NCI-H2171 (cell line): ENCODE measurements at regions not wholly inside any gene's neighbourhood (a gene's known extent, or its start where the extent isn't known, plus 50 kb on each side); places are given as distances from the start of the nearest gene placed in this dataset.
"Not testable (repeated sequence)": the region's sequence is repeated elsewhere in the genome, so short reads cannot be mapped to it uniquely, and the experiment has no call there.

Source experiments
- DNase-seq: peaks from one replicate; lab custom pipeline; 2025; lab: John Stamatoyannopoulos, UW

DNA sequence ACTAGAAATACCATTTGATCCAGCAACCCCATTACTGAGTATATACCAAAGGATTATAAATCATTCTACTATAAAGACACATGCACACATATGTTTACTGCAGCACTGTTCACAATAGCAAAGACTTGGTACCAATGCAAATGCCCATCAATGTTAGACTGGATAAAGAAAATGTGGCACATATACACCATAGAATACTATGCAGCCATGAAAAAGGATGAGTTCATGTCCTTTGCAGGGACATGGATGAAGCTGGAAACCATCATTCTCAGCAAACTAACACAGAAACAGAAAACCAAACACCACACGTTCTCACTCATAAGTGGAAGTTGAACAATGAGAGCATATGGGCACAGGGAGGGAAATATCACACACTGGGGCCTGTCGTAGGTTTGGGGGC lies 106.0 kb downstream of the SPATA18 start:
- DNase-seq, result not testable (repeated sequence)

DNA sequence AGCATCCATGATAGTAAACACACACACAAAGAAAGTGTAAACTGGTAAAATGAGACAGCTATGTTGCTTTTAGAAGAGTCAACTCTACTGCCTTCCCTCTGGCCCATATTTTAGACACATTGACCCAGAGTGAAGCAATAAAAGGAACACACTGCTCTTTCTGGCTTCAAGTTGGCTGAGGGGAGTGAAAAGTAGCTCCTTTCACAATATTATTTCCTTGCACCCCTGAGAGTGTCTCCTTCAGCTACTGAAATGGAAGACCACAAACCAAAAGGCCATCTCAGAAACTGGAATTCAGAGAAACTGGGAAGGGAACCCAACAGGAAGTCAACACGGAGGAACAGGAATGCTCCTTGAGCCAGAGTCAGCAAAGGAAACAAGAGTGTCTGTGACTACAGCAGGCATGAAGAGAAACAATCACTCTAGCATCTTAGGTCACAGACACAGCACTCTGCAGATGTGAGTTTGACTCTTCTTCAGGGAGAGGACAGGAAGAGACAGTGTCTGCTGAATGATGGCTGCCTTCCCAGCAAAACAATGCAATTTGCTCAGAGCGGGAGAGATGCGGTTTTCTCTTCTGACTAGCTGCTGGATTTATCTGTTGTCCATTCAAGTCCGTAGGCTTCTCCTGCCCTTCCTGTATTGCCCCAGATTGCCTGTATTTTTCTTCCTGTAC lies 106.7 kb downstream of the SPATA18 start:
- no peak for DNase-seq

DNA sequence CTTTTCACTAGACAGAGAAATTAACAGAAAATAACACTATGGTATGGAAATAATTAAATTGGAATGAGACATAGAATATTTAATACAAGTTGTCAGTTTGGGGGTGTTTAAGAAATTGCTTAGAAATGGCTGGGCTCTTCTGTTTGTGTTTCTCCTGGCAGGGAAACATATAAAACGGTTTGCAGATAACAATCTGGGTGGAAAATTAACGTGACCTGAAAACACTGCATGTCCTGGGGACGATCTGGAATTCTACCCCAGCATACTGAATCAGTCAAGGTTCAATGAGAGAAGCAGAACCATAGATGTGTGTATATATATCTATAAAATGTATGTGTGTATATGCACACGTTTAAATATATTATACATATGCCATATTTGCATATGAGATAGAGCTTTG lies 109.8 kb downstream of the SPATA18 start:
- DNase-seq, result no peak

DNA sequence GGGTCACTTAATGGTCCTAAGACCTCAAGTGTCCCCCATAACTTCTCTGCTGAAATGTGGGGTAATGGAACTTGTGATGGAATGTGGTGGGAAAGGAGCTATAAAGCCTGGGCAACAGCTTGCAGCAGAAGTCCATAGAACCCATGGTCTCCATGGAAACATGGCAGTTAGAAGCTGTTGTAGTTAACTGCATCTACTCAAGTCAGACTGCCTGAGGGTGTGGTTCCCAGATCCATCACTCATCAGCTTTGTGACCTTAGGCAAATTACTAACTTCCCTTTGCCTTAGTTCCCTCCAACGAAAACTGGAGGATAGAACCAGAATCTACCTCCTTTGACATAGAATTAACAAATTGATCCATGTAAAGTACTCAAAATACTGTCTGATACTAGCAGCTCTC lies 113.0 kb downstream of the SPATA18 start:
- DNase-seq, result no peak

DNA sequence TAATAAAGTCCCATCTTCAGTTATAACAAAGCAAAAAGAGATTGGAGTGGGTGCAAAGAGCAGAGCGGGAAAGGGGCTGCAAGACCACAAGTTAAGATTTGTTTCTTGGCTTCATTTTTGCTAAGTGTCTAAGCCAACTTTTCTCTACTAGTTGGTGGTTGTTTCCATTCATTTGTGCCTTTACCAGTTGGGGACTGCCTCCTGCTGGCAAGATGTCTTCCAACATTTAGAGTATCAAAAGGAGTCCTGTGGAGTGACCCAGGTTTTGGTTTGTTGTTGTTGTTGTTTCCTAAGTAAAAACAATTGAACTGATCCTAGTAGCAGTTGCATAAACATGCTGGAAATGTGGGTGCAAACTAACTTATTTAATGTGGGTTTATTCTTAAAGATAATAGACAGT lies 121.1 kb downstream of the SPATA18 start:
- DNase-seq, result no peak

DNA sequence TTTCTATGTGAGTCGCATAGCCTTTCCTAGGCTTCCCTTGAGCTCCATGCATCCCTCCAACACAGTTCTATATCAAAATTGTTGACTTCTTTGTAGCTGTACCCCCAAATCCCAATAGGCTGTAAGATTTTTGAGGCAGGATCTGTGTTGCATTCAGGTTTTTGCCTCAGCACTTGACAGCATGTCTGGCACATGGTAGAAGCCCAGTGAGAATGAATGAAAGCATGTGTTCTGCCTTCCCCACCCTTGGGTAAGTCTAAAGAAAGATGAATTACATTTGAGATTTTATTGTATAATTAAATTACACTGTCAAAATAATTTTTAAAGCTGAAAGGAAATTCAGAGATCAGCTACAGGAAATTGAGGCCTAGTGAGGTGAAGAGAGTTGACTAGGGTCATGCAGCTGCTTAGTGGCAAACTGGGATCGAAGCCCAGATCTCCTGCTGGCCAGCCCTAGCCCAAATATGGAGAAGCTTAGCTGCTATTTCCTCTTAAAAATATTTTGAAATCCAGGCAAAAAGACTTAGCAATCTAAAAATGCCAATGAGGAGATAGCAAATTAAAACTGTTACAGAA lies 122.5 kb downstream of the SPATA18 start:
- DNase-seq, result no peak

DNA sequence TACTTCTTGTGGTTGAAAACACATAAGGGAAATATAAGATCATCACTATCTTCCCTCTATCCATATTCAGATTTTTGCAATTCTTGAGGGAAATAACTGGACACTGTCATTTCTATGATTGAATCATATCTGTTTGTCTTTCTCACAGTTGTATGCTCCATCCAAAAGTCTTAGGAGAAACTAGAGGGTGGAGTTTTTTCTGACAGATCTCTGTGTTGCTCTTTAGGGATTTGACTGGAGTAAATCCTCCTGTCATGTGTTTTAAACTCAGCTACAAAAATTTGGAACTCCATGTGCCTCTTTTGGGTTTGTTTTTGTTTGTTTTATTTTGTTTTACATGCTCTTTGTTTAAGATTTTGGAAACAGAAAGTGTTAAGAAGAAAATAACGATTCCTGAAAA lies 136.5 kb downstream of the SPATA18 start:
- DNase-seq, result no peak

DNA sequence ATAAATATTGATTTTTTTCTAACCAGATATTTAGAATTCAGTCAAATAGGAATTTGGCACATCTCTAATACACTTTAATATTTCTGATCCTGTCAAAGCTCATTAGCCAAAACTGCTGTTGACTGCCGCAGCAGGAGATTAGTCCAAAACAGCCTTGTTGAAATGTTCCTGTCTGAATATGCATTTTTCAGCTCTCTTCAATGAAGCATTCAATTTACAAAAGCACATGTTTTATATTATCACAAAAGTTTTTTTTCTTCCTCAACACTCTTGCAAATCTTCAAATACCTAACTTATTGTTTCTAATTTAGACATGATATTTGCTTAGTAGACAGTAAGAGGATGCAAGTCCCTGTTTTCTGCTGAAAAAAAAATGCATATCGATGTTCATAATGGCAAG lies 140.9 kb downstream of the SPATA18 start:
- DNase-seq, result no peak

DNA sequence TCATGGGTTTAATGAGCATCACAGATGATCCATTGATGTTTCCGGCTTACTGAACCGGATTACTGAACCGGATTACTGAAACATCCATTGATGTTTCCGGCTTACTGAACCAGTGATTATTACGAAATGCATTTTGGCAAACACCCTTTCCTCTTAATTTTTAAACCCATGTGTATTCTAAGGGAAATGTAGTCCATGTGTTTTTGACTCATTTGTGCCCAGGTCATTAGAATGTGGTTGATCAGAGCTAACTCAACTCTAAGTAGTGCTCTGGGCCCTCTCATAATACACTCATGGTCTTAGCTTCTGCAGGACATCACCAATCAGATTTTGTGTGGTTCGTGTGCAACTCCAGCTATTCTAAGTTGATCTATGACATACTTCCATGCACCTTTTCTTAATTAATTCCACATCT lies 141.6 kb downstream of the SPATA18 start:
- DNase-seq, result no peak

DNA sequence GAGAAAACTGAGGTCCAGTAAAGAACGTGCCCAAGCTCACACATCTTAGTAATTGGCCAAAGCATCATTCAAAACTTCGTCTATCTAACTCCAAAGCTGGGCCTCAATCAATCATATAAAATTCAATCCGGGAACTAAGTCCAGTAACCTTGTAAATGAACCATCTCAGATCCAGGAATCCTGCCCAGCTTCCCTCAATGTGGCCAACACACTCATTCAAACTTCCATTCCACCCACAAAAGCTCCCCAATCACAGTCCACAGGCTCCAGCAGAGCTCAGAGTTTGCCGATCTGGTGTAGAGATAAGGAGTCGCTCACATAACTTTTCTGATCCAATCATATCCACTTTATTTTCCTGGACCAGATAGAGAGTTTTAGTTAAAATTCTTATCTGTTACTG lies 144.8 kb downstream of the SPATA18 start:
- DNase-seq, result no peak

DNA sequence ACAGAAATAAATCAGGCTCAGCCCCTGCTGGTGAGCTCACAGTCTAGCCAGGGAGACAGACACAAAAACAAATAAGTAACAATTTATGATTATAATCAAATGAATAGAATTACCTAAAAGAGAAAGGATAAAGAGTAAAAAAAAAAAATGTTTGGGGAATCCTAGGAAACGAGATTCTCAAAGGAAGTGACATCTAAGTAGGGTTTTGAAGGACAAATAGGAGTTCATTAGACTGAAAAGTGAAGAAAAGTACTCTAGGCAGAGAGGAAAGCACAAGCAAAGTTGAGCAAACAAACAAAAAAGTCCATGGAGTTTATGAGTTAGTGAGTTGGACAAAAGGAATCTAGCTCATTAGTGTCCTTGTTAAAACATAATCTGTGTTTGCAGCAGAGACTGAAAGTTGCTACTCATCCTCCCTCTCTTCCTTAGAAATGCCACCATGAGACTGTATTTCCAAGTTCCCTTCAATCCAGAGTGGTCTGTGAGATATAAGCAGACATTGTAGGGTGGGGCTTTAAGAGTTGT lies 145.6 kb downstream of the SPATA18 start:
- no peak for DNase-seq

DNA sequence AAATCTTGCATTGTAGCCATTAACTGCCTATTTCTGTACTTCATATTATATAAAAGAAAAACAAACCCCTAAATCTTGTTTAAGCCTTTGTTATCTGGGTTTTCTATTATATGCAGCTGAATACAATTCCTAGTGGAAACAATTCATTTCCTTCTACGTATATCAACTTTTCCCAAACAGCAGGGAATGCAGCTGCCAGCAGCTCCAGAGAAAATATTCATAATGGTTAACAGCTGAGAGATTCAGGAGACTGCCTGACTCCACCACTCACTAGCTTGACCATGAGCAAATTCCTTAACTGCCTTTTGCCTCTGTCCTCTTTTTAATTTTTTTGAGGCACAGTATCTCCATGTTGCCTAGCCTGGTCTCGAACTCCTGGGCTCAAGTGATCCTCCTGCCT lies 146.2 kb downstream of the SPATA18 start:
- no peak for DNase-seq

DNA sequence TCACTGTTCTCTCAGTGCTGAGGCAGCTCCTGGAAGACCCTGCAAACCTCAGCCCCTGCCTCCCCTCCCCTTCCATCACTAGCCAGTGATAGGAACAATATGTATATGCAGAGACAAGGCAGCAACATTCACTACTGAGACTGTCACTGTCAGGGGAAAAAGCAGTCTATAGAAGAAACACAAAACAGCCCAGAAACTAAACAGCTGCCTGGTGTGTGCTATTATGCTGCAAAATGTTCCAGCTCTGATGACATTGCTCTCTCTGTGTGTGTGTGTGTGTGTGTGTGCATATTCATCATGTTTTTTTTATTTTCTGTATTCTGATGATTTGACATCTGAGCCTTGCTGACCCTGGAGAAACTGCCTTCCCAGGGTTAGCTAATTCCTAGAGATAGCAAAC lies 147.2 kb downstream of the SPATA18 start:
- no peak for DNase-seq

DNA sequence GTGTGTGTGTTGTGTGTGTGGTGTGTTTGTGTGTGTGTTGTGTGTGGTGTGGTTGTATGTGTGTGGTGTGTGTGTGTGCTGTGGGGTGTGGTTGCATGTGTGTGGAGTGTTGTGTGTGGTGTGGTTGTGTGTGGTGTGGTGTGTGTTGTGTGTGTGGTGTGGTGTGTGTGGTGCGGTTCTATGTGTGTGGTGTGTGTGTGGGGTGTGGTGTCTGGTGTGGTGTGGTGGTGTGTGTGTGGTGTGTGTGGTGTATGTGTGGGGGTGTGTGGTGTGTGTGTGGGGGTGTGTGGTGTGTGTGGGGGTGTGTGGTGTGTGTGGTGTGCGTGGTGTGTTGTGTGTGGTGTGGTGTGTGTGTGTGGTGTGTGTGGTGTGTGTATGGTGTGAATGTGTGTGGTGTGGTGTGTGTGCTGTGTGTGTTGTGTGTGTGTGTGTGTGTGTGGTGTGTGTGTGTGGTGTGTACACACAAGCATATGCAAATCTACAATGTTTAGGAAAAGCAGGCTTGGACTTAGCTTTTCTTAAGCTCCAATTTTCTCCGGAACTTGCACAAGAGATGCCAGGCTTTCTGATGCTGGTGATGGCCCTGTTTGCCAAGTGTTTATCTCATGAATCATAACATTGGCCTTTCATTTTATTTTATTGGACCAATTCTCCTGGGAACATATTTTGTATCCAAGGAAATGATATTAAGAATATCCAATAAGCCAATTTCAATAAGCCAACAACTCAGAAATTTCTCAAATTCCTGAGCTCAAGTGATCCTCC lies 148.7 kb downstream of the SPATA18 start:
- DNase-seq, result no peak

DNA sequence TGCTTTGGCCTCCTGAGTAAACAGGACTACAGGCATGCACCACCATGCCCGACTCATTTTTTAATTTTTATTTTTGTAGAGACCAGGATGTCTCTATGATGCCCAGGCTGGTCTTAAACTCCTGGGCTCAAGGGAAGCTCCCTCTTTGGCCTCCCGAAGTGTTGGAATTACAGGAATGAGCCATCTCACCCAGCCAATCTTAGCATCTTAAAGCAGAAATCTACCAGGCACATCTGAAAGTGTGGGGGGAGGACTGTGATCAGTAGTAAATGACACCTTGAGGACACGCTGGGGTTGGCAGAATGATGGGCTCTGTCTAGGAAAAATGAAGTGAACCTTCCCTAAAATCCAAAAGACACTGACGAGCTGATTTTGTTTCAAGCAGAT lies 149.2 kb downstream of the SPATA18 start:
- no peak for DNase-seq

DNA sequence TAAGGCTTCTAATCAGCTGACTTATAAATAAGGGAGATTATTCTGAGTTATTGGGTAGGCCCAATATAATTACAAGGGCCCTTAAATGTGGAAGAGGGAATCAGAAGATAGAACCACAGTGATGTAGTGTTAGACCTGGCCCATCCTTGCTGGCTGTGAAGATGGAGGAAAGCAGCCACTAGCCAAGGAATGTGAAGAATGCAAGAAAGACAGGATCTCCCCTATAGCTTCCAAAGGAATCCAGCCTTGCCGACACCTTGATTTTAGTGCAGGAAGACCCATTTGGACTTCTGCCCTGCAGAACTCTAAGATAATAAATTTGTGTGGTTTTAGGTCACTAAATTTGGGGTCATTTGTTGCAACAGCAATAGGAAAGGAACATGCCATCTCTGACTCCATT lies 150.6 kb downstream of the SPATA18 start:
- DNase-seq, result no peak

DNA sequence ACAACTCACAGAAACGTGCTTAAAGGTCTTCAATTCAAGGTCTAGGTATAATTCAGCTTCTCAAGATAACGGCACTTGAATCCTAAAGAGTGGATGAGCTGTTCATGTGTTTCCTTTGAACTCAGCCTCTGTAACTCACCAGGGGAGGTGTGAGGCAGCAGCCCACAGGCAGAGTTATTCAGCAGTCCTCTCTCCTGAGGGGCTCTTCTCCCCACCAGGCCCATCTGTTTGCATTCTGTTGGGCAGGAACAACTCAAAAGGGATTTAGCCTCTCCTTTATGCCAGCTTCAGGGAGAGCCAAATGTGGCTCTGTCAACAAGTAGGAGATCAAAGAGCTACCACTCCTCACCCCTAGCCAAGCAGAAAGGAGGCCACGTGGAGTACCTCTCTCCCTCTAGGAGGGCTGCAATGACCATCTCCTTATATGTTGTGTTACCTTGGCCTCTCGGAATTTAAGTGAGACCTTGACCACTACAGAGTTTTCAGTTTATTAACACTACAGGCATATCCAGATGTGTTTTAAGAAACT lies 151.2 kb downstream of the SPATA18 start:
- no peak for DNase-seq

DNA sequence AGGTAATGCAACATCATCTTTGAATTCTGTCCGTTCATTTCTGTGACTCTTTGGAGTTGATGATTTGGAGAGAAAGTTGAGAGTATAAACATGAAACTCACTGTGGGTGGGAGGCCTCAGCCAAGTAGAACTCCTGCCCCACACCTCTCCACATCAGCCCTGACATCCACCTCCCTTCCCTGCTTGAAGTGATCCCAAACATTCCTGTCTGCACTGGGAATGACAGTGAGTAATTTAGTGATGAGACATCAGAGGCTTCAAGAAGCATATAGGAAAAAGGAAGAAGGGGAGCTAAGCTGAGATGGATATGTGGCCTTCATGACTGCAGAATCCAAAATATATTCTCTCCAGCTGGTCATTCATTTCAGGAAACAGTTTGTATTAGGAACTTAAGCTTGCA lies 151.8 kb downstream of the SPATA18 start:
- no peak for DNase-seq

DNA sequence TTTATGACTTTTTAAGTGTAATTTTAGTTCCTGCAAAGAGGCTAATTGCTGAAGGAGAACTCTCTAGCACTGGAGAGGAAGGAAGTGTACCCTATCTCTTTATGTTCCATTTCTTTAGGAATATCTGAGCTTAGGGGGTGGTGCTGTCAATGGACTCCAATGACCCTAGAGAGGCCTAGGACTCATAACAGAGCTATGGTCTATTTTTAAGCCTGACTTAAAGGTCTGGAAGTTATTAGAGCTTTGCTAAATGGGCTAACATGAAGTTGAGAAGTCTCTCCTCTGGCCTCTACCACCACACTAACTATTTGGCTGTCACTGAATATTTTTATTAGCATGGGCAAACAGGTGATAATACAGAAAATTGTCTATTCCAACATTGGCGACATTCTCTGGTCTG lies 152.2 kb downstream of the SPATA18 start:
- DNase-seq, result no peak

DNA sequence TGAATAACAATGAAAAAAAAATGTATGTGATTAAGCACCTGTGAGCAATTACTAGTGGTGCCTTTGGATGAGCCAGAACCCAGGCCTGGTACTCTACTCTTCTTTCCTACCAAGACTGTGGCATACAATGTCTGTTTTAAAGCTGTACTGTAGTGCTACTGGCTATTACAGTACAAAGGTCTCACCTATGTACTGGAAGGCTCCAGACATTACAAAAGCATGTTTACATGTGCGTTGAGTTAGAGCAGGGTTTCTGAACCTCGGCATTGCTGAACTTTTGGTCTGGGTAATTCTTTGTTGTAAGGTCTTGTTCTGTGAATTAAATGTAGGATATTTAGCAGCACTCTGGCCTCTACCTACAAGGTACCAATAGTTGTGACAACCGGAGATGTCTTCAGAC lies 153.8 kb downstream of the SPATA18 start:
- DNase-seq, result no peak

DNA sequence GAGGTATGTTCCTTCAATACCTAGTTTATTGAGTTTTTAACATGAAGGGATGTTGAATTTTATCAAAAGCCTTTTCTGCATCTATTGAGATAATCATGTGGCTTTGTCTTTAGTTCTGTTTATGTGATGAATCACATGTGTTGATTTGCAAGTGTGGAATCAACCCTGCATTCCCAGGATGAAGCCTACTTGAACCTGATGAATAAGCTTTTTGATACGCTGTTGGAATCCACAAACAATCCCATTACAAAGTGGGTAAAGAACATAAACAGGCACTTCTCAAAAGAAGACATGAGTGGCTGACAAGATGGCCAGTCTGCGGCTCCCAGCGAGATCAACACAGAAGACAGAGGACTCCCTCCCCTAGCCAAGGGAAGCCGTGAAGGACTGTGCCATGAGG lies 156.0 kb downstream of the SPATA18 start:
- not testable (repeated sequence) for DNase-seq

DNA sequence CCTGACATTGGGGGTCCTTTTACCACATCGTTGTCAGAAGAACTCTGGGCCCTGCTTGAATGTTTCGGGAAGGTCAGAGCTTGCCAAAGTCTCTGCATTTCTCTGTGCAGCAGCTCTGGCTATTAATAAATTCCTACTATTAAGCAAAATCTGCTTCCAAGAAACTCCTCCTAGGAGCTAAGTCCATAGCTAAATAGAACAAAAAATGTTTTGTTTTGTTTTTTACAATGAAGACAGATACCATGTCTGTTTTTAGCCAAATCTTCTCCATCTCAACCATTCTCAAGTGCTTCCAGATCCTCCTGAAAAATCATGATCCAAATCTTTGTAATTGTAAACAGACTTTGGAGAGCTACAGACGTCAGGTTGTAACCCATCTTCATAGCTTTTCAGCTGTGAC lies 161.6 kb downstream of the SPATA18 start:
- DNase-seq, result no peak

DNA sequence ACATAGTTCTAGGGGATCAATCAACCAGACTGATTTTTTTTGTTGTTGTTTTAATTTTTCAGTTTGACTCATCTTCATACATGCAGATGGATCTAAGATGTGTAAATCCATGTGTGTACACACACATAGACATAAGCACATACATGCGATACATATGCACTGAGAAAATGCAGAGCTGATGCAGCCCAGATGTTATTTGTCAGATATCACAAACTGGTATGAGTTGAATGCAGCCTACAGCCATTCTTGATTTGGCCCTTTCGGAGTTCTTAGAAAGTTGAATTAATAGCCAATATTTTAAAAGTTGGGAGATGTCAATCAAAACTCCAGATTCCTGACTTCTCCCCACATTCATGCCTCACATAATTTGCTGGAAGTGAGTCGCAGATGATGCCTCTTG lies 180.4 kb downstream of the SPATA18 start:
- DNase-seq, result no peak
